ENCODE measurements at regions not wholly inside any gene's neighbourhood (a gene's known extent, or its start where the extent isn't known, plus 50 kb on each side); places are given as distances from the start of the nearest gene placed in this dataset.

GRCh38 chrX:69228732-69229131 is 63.5 kb upstream of the PJA1 start:
- no peak for DNase-seq (ENCODE audit: low read depth in 2 of 2)

GRCh38 chrX:69226459-69227158 is 61.4 kb upstream of the PJA1 start:
- DNase-seq (ENCODE audit: low read depth in 2 of 2) = no peak

- peak; percentile 32 to 42 for DNase-seq (ENCODE audit: low read depth in 2 of 2)
These were observed 57.1 kb upstream of the PJA1 start for GRCh38 chrX:69222103-69223090.

- no peak for DNase-seq (ENCODE audit: low read depth in 2 of 2)
These were observed 56.2 kb upstream of the PJA1 start for GRCh38 chrX:69221239-69222102.

- DNase-seq (ENCODE audit: low read depth in 2 of 2) = no peak
These were observed 53.2 kb upstream of the PJA1 start for GRCh38 chrX:69218407-69218997.

GRCh38 chrX:69216911-69217310 is 51.7 kb upstream of the PJA1 start:
- DNase-seq (ENCODE audit: low read depth in 2 of 2) = no peak

- DNase-seq (ENCODE audit: low read depth in 2 of 2) = no peak
These were observed 51.2 kb upstream of the PJA1 start for GRCh38 chrX:69216446-69216845.

GRCh38 chrX:69215161-69215875 is 50.1 kb upstream of the PJA1 start:
- DNase-seq (ENCODE audit: low read depth in 2 of 2) = no peak

Data from stimulated activated CD8-positive, alpha-beta memory T cell treated with anti-CD3 and anti-CD28 coated beads, Interleukin-15, amount 100 ng/mL, for 4 hours (primary cell).